T1000 (cell line): ENCODE measurements at regions not wholly inside any gene's neighbourhood (a gene's known extent, or its start where the extent isn't known, plus 50 kb on each side); places are given as distances from the start of the nearest gene placed in this dataset.
A peak's percentile ranks its signal among the peaks of the same experiment; 100 is the strongest.
"Not testable (repeated sequence)": the region's sequence is repeated elsewhere in the genome, so short reads cannot be mapped to it uniquely, and the experiment has no call there.

Experiments
- DNase-seq: peaks from one replicate; lab custom pipeline; 2025; ENCODE audit warnings: mixed read lengths; lab: John Stamatoyannopoulos, UW

GRCh38 chr2:228956701-228957474 is 314.2 kb downstream of the PID1 start:
- DNase-seq: no peak

- DNase-seq: no peak
These were observed 321.3 kb downstream of the PID1 start for GRCh38 chr2:228949831-228950230.

DNA sequence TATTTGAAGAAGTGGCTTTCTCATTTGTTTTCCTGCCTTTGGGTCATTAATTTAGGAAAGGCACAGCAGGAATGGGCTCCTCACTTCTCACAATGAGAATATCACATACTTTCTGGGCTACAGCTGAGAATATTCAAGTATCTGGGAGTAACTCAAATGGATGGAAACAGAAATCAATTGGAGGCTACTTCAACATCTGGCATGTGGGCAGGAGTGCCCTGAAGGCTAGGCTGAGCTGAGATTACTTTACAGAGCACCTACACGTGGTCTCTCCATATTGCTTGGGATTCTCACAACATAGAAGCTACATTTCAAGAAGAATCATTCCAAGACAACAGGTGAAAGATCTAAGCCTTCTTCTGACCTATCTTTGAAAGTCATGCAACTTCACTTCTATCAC is 325.4 kb downstream of the PID1 start:
- DNase-seq: no peak

DNA sequence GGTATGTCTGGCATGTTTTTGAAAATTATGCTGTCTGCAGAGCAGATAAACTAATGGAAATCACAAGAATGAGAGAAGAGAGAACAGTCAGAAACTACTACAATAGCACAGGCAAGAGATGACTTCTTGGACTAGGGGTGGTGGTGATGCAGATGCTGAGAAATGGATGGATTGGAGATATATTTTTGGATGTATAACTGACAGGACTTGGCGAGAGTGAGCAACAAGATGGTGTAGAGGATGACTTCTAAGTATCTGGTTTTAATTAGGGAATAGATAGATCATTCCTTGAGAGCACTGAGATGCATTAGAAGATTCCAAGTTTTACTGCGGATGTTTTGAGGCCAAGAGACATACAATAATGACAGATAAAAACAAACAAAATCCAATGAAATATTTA is 328.2 kb downstream of the PID1 start:
- DNase-seq: no peak

GRCh38 chr2:228938629-228939028 is 332.5 kb downstream of the PID1 start:
- no peak for DNase-seq

- DNase-seq: no peak
These were observed 343.8 kb downstream of the PID1 start for GRCh38 chr2:228927028-228928010.

DNA sequence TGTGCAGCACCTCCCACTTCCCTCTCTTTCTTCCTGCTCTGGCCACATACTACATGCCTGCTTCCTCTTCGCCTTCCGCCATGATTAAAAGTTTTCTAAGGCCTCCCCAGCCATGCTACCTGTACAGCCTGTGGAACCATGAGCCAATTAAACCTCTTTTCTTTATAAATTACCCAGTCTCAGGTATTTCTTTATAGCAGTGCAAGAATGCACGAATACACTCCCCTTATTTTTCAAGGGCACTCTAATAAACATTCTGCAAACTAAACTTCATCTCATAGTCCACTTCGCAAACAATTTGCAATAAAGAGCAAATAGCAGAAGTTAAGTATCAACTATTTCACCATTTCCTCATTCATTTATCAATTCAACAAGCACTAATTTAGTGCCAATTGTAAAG is 351.3 kb downstream of the PID1 start:
- DNase-seq: no peak

DNA sequence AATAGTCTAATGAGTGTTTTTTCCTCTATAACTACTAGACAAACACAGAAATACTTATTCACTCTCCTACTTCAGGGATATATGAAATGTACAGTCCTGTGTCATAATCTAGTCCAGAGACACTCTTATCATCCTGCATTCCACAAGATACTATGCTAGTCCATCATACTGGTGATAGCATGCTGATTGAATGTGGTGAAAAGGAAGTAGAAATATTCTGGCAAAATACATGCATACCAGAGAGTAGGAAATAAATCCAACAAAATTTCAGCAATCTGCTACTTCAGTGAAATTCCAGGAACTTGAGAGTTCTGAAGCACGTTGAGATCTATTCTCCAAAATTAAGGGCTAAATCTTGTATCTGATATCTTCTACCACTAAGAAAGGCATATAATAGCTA is 353.9 kb downstream of the PID1 start:
- no peak for DNase-seq

- no peak for DNase-seq
These were observed 354.5 kb downstream of the PID1 start for GRCh38 chr2:228916416-228917090.

DNA sequence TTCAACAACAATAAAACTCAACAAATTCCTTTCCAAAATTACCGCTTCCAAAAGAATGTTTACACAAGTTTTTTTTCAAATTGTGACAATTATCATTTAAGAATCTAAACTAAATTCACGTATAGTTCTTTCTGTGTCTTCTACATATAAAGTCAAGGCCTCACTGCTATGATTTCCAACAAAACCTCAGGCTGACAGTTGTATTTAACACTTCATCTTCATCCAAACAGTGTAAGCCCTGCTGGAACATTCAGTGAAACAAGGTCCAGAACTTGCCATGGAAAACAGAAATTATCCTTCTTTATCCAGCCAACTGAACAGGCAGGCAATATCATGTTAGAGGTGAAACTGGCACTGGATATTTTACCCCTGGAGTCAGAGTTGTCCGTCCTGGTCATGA is 357.9 kb downstream of the PID1 start:
- DNase-seq: no peak

DNA sequence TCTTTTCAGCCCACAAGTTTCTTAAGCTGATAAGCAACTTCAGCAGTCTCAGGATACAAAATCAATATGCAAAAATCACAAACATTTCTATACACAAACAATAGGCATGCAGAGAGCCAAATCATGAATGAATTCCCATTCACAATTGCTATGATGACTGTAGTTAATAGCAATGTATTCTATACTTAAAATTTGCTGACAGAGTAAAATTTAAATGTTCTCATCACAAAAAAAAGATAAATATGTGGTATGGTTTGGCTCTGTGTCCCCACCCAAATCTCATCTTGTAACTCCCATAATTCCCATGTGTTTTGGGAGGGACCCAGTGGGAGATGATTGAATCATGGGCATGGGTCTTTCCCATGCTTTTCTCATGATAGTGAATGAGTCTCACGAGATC is 360.2 kb downstream of the PID1 start:
- not testable (repeated sequence) for DNase-seq

DNA sequence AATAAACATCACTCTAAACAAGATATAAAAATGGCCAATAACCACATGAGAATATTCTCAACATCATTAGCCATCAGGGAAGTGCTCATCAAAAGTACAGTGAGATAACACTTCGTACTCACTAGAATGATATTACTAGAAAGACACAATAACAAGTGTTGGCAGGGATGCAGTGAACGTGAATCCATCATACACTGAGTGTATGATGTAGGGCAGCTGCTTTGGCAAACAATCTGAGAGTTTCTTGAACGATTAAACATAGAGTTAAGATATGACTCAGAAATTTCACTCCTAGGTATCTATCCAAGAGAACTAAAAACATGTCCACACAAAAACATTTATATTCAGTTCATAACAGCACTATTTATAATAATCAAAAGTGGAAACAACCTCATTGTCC is 368.9 kb downstream of the PID1 start:
- DNase-seq: no peak

DNA sequence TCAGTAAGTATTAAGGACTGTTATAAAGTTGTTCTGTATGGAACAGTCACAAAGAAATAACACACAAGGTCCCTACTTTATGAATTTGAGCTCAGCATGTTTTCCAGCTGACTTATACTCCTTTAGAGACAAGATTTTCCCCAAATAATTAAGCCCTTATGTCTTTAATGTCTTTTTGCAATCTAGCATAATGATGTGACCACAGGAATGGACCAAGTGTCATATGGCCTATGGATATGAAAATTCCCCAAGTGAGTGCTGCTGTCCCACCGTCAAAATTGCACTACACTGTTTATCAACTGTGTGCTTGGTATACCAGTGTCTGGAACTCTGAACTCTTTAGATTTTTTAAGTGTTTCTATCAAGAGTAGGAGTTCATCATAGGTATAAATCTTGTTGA is 369.6 kb downstream of the PID1 start:
- no peak for DNase-seq

- DNase-seq: no peak
These were observed 392.9 kb downstream of the PID1 start for GRCh38 chr2:228878138-228878537.

DNA sequence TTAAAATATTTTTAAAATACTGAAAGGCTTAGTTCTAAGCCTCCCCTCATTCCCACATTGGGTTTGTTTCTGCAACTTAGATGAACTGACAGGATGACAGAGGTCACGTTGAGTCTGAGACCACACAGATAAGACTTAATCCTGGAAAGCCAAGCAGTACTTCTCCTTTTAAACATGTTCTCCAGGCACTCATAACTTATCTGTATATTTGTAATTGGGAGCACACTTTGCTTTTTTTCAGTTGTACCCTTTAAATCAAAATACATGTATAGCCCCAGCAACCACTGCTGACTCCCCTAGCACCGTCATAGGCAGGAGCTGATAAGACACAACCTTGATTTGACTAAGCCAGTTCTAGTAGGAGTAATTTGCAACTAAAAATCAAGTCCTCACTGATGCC is 394.8 kb downstream of the PID1 start:
- DNase-seq: no peak

DNA sequence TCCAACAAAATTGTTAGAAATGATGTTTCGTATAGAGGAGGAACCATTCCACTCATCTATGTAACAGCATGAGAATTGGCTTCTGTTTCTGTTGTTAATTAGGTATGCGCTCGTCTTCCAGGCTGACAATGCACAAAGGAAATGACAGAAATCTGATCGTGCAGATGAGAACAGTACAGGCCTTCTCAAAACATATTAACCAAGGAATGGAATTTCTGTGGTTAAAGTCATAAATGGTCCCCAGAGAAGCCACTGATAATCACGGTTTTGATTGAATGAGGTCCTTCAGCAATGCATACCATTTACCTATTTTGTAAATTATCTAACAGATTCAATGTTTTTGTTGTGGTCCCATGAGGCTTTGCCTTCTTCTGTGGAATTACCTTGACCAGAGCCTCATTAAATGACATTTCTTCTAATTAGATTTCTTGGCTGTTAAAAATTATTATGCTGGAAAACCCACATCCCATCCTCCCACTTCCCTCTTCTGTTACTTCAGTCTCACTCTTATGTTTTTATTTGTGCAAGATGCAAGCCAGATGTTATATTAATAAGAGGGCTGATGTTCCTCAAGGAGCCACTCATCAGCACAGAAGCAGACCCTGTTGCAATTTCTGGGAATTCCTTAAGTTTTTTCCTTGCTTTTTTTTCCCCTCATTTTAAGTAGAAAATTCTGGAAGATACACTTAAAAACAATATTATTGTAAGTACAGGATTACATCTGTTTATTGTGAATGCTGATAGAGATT is 395.8 kb downstream of the PID1 start:
- DNase-seq: no peak

DNA sequence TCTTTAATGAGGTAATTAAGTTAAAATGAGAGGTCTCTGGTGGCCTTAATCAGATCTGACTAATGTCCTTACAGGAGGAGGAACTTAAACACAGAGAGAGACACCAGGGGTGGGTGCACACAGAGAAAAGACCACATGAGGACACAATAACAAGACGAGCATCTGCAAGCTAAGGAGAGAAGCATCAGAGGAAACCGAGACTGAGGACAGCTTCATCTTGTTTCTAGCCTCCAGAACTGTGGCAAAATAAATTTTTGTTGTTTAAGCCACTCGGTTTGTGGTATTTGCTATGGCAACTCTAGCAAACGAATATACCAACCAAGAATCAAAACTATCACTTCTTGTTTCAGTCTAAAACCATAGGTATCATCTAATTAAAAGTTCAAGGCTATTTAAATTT is 400.1 kb downstream of the PID1 start:
- no peak for DNase-seq

DNA sequence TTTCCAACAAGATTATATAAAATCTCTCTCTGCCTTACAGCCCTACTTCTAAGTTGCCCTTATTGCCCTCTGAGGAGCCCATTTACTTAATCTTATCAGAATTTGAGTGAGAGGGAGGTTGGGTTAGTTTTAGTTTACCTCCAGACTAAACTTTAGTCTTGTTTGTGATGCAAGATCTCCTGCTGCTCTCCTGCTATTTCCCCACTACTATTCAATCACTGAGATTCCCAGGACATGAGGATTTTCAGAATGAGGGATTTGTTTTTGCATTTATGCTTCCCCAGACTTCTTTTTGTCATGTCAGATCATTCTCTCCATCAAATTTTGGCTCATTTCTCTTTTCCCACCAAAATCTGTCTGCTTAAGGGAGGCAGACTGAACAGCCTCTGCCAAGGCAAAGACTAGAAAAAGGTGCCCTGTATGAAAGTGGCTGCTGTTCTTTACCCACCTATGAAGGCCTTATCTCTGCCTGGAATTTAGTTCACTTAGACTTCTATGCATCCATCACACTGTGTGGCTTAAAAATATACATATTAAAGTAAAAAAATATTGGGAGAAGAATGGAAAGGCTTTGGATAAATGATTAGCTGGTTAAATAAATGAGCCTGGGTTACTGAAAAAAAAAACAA is 401.3 kb downstream of the PID1 start:
- DNase-seq: no peak

DNA sequence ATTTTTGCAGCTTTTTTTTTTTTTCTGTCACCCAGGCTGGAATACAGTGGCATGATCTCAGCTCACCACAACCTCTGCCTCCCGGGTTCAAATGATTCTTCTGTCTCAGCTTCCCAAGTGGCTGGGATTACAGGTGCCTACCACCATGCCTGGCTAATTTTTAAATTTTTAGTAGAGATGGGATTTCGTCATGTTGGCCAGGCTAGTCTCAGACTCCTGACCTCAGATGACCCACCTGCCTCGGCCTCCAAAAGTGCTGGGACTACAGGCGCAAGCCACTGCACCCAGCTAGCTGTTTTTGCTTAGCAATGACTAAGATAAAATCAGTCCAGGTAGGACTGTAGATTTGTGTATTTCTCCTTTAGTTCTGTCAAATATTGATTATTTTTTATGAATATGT is 403.7 kb downstream of the PID1 start:
- no peak for DNase-seq

GRCh38 chr2:228866781-228867180 is 404.3 kb downstream of the PID1 start:
- DNase-seq: peak; percentile 12

DNA sequence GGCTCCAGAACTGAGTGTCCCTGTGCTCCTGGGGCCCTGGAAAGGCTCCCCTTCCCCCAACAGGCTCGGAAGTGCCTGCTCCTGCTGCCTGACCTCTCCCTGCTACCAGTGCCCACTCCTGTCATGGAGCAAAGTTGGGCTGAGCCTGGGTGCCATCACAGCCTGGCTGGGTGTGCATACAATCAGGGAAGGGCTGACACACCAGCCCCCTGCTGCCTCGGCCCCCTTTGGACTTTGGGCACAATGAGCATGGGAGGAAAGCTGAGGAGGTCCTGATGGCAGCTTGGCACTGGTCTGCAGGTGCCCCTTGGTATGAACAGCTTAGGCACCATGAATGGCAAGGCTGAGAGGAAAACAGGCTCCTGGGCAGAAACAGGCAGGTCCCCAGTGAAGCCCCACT is 405.0 kb downstream of the PID1 start:
- DNase-seq: no peak
